NOMO-1 treated with DMSO at 0.1 percent for 48 hours (cell line): ENCODE measurements at regions not wholly inside any gene's neighbourhood (a gene's known extent, or its start where the extent isn't known, plus 50 kb on each side); places are given as distances from the start of the nearest gene placed in this dataset.

ENCODE experiments used
- DNase-seq: peaks from one replicate; lab custom pipeline; 2025; ENCODE audit not compliant: unreplicated experiment; lab: John Stamatoyannopoulos, UW

GRCh38 chr3:130838898-130839600 is 54.8 kb upstream of the ATP2C1 start:
- DNase-seq, result peak; percentile 69

- DNase-seq, result no peak
These were observed 54.1 kb upstream of the ATP2C1 start for GRCh38 chr3:130839813-130840212.

GRCh38 chr3:130841357-130841756 is 52.5 kb upstream of the ATP2C1 start:
- no peak for DNase-seq

GRCh38 chr3:130843441-130843840 is 50.4 kb upstream of the ATP2C1 start:
- no peak for DNase-seq
